Neural cell (in vitro differentiated cells): ENCODE measurements at regions not wholly inside any gene's neighbourhood (a gene's known extent, or its start where the extent isn't known, plus 50 kb on each side); places are given as distances from the start of the nearest gene placed in this dataset.

Experiments
- CTCF ChIP-seq: fragments of 450-650 bp; IDR thresholded peaks from 2 replicates; pipeline ENCODE4 v1.5.1; 2014; ENCODE audit warnings: antibody characterized with exemption, mild to moderate bottlenecking, moderate library complexity; ENCODE audit not compliant: poor library complexity, severe bottlenecking
- EP300 ChIP-seq: fragments of 450-650 bp; conservative IDR thresholded peaks from 2 replicates; pipeline ENCODE4 v1.6.1; 2014; ENCODE audit warnings: antibody characterized with exemption, mild to moderate bottlenecking, moderate library complexity; ENCODE audit not compliant: poor library complexity, severe bottlenecking
- EZH2 ChIP-seq: fragments of 200-600, 300-800 bp; shearing (Covaris generic), sonication (generic); IDR thresholded peaks from 2 replicates; pipeline ENCODE4 v1.6.1; 2014; ENCODE audit warnings: antibody characterized with exemption, low read length, borderline replicate concordance, mild to moderate bottlenecking; ENCODE audit not compliant: insufficient read depth, poor library complexity, severe bottlenecking
- POLR2AphosphoS5 ChIP-seq: IDR thresholded peaks from 2 replicates; pipeline ENCODE4 v1.6.1; 2012
- REST ChIP-seq: IDR thresholded peaks from 2 replicates; pipeline ENCODE4 v1.6.1; 2012; ENCODE audit warnings: borderline replicate concordance

- TF ChIP-seq REST (no peak), CTCF (no peak), POLR2AphosphoS5 (no peak), EP300 (no peak), EZH2 (no peak)
Measured at GRCh38 chr3:18070944-18071343, 328.5 kb upstream of the TBC1D5 start.
